Neural progenitor cell (in vitro differentiated cells): ENCODE measurements at regions not wholly inside any gene's neighbourhood (a gene's known extent, or its start where the extent isn't known, plus 50 kb on each side); places are given as distances from the start of the nearest gene placed in this dataset.
A peak's percentile ranks its signal among the peaks of the same experiment; 100 is the strongest.

ENCODE experiments used
- DNase-seq: peaks from one replicate; pipeline ENCODE4 v3.0.0-alpha.2; 2016; ENCODE audit warnings: low spot score
- H2AFZ ChIP-seq: fragments of 200-600 bp; sonication (generic); replicated peaks from 2 replicates; pipeline ENCODE4 v1.6.1; 2016; ENCODE audit warnings: antibody characterized with exemption
- H3F3A ChIP-seq: fragments of 200-600 bp; sonication (generic); 2 replicates; pipeline ENCODE4 v1.6.1; 2016; ENCODE audit warnings: antibody characterized with exemption, low read depth
- H3K27ac ChIP-seq: fragments of 200-600 bp; sonication (generic); 2 replicates; pipeline ENCODE4 v1.5.1; 2016; ENCODE audit warnings: mild to moderate bottlenecking
- H3K27me3 ChIP-seq: fragments of 200-600 bp; sonication (generic); 2 replicates; pipeline ENCODE4 v1.6.1; 2016; ENCODE audit warnings: mild to moderate bottlenecking, moderate library complexity
- H3K36me3 ChIP-seq: fragments of 200-600 bp; sonication (generic); 2 replicates; pipeline ENCODE4 v1.5.1; 2016
- H3K4me1 ChIP-seq: fragments of 200-600 bp; sonication (generic); 2 replicates; pipeline ENCODE4 v1.6.1; 2016; ENCODE audit warnings: mixed run types
- H3K4me2 ChIP-seq: fragments of 200-600 bp; sonication (generic); 2 replicates; pipeline ENCODE4 v1.6.1; 2016
- H3K4me3 ChIP-seq: fragments of 200-600 bp; sonication (generic); 2 replicates; pipeline ENCODE4 v1.5.1; 2016
- H3K79me2 ChIP-seq: fragments of 200-600 bp; sonication (generic); 2 replicates; pipeline ENCODE4 v1.6.1; 2016; ENCODE audit warnings: low read depth
- H3K9ac ChIP-seq: fragments of 200-600 bp; sonication (generic); 2 replicates; pipeline ENCODE4 v1.6.1; 2016
- H3K9me3 ChIP-seq: fragments of 200-600 bp; sonication (generic); 2 replicates; pipeline ENCODE4 v1.5.1; 2016; ENCODE audit warnings: low read depth
- H4K20me1 ChIP-seq: fragments of 200-600 bp; sonication (generic); 2 replicates; pipeline ENCODE4 v1.6.1; 2016; ENCODE audit warnings: low read depth
- H3K27ac Mint-ChIP-seq: 3 replicates; pipeline ENCODE4 v1.8.0; 2021; ENCODE audit warnings: mixed read lengths
- H3K27me3 Mint-ChIP-seq: 2 replicates; pipeline ENCODE4 v1.8.0; 2022; ENCODE audit warnings: low read depth, mild to moderate bottlenecking, inconsistent platforms, moderate library complexity, mixed read lengths; ENCODE audit not compliant: insufficient read depth
- H3K36me3 Mint-ChIP-seq: 3 replicates; pipeline ENCODE4 v1.8.0; 2021; ENCODE audit warnings: mixed read lengths
- H3K4me1 Mint-ChIP-seq: 3 replicates; pipeline ENCODE4 v1.8.0; 2021; ENCODE audit warnings: mixed read lengths
- H3K4me3 Mint-ChIP-seq: 3 replicates; pipeline ENCODE4 v1.8.0; 2021; ENCODE audit warnings: mild to moderate bottlenecking, moderate library complexity, mixed read lengths
- H3K9me3 Mint-ChIP-seq: 3 replicates; pipeline ENCODE4 v1.8.0; 2020; ENCODE audit warnings: mixed read lengths
- EZH2 ChIP-seq: fragments of 200-600 bp; sonication (generic); IDR thresholded peaks from 2 replicates; pipeline ENCODE4 v1.6.1; 2017; ENCODE audit warnings: antibody characterized with exemption, mild to moderate bottlenecking, moderate library complexity
- EZH2phosphoT487 ChIP-seq: fragments of 200-600 bp; sonication (generic); IDR thresholded peaks from 2 replicates; pipeline ENCODE4 v1.6.1; 2017; ENCODE audit warnings: antibody characterized with exemption
- TF ChIP-seq, protein P1 (sequence below): fragments of 200-600 bp; sonication (generic); IDR thresholded peaks from 2 replicates; pipeline ENCODE4 v1.5.1; 2017; ENCODE audit warnings: antibody characterized with exemption, mild to moderate bottlenecking

DNA sequence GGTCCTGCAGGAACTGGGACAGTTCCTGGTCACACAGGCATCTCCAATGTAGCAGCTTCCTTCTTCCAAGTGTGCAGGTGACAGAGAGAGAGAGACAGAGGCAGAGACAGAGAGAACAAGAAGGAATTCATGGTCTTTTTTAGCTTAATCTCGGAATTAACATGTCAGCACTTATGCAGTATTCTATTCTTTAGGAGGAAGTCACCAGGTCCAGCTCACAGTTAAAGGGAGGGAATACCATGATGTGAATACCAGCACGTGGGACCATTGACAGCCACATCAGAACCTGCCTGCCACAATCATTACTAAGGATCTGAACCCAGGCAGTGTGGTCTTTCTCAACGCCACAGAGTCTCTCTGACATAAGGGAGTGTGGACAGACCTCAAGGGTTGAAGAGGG, 341.6 kb downstream of the MN1 start:
- Histone ChIP-seq H3K4me1 (peaks cover 48% of the 10 kb centered on the region), H3F3A (peaks cover 40% of the 10 kb centered on the region), H3K4me3 (no peak overlapping the region), H3K9ac (no peak overlapping the region), H3K9me3 (no peaks in the 10 kb centered on the region), H4K20me1 (no peaks in the 10 kb centered on the region), H3K4me2 (peak overlapping the region; percentile 77), H3K79me2 (no peaks in the 10 kb centered on the region), H3K36me3 (no peaks in the 10 kb centered on the region), H3K27me3 (no peaks in the 10 kb centered on the region), H2AFZ (no peak overlapping the region), H3K27ac (peak overlapping the region; percentile 99)
- Mint-ChIP-seq H3K9me3 (peaks cover 9% of the 10 kb centered on the region), H3K4me3 (no peak overlapping the region), H3K27me3 (peaks cover 22% of the 10 kb centered on the region), H3K36me3 (no peaks in the 10 kb centered on the region), H3K4me1 (peaks cover 65% of the 10 kb centered on the region), H3K27ac (peak overlapping the region; percentile 21)
- no peak for DNase-seq
- TF ChIP-seq, protein P1, sequence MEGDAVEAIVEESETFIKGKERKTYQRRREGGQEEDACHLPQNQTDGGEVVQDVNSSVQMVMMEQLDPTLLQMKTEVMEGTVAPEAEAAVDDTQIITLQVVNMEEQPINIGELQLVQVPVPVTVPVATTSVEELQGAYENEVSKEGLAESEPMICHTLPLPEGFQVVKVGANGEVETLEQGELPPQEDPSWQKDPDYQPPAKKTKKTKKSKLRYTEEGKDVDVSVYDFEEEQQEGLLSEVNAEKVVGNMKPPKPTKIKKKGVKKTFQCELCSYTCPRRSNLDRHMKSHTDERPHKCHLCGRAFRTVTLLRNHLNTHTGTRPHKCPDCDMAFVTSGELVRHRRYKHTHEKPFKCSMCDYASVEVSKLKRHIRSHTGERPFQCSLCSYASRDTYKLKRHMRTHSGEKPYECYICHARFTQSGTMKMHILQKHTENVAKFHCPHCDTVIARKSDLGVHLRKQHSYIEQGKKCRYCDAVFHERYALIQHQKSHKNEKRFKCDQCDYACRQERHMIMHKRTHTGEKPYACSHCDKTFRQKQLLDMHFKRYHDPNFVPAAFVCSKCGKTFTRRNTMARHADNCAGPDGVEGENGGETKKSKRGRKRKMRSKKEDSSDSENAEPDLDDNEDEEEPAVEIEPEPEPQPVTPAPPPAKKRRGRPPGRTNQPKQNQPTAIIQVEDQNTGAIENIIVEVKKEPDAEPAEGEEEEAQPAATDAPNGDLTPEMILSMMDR: no peak
- TF ChIP-seq EZH2phosphoT487 (no peak), EZH2 (no peak)

DNA sequence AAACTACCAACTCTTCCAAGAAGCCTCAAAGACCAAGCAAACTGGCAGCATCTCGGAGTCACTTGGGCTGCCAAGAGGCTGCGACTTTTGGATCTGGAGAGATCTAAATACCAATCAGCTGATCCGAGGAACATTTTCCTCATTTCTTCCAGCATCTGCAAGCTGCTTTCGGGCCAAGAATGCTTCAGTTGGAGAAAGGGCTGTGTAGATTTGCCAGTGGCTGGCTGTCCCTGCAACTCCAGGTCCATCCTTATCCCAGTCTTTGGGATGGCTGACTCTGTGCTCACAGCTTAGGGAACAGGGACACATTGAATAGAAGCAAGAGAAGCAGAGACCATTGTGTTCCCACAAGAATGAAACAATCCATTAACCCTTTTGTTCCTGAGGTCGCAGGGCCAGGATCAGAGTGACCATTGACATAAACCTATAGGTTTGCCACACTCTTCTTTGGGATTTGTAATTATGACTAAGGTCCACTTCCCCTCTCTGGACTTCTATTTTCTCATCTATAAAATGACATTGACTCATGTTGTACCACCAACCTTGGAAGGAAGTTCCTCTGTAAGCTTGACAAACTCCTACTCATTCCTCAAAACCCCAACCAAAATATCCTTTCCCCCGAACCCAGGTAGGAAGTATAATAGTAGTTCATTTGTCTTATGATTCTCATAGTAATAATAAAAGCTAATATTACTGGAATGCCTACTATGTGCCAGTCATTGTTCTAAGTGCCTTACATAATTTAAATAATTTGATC, 340.8 kb downstream of the MN1 start:
- no peak overlapping the region for H3K9ac ChIP-seq
- H3K36me3 ChIP-seq: no peaks in the 10 kb centered on the region
- H3K4me3 Mint-ChIP-seq: peak overlapping the region; percentile 26
- TF ChIP-seq EZH2phosphoT487 (no peak), EZH2 (no peak)
- TF ChIP-seq, protein P1: no peak
- no peaks in the 10 kb centered on the region for H3K79me2 ChIP-seq
- H3K4me1 ChIP-seq: peaks cover 48% of the 10 kb centered on the region
- H3K4me1 Mint-ChIP-seq: peaks cover 58% of the 10 kb centered on the region
- H2AFZ ChIP-seq: no peak overlapping the region
- DNase-seq: peak; percentile 75
- peak overlapping the region; percentile 77 for H3K4me2 ChIP-seq
- H3K4me3 ChIP-seq: peak overlapping the region; percentile 3
- H3K27ac ChIP-seq: peak overlapping the region; percentile 99
- H4K20me1 ChIP-seq: no peaks in the 10 kb centered on the region
- no peaks in the 10 kb centered on the region for H3K9me3 ChIP-seq
- no peaks in the 10 kb centered on the region for H3K27me3 ChIP-seq
- peaks cover 24% of the 10 kb centered on the region for H3K27me3 Mint-ChIP-seq
- peaks cover 40% of the 10 kb centered on the region for H3F3A ChIP-seq
- H3K9me3 Mint-ChIP-seq: peaks cover 9% of the 10 kb centered on the region
- H3K36me3 Mint-ChIP-seq: no peaks in the 10 kb centered on the region
- H3K27ac Mint-ChIP-seq: peak overlapping the region; percentile 87

DNA sequence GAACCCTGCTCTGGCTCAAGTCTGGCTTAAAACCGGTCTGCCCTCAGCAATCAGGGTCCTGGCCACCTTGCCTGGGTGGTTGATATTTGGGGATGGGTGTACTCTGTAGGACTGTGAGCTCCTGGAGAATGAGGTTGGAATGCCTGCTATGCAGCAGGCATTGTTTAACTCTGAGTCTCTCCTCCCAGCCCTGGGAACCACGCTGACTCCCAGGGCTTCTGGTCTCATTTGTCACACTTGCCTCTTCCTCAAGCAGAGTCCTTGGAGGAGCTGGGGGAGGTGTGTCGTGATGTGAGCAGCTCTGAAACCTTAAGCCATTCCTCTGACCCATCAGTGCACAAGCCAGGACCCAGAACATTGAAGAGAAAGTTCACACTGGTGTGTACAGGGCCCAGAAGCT, 340.1 kb downstream of the MN1 start:
- H3K27me3 ChIP-seq: no peaks in the 10 kb centered on the region
- no peaks in the 10 kb centered on the region for H3K36me3 Mint-ChIP-seq
- H3K27ac Mint-ChIP-seq: peak overlapping the region; percentile 87
- no peak overlapping the region for H3K4me3 Mint-ChIP-seq
- no peaks in the 10 kb centered on the region for H3K36me3 ChIP-seq
- H3K4me1 Mint-ChIP-seq: peaks cover 55% of the 10 kb centered on the region
- H2AFZ ChIP-seq: no peak overlapping the region
- no peaks in the 10 kb centered on the region for H3K9me3 ChIP-seq
- H3F3A ChIP-seq: peaks cover 40% of the 10 kb centered on the region
- peak; percentile 90 for DNase-seq
- no peaks in the 10 kb centered on the region for H3K79me2 ChIP-seq
- peak overlapping the region; percentile 36 for H3K9ac ChIP-seq
- H3K27ac ChIP-seq: peak overlapping the region; percentile 99
- peaks cover 20% of the 10 kb centered on the region for H3K27me3 Mint-ChIP-seq
- peaks cover 48% of the 10 kb centered on the region for H3K4me1 ChIP-seq
- H3K9me3 Mint-ChIP-seq: peaks cover 9% of the 10 kb centered on the region
- TF ChIP-seq EZH2 (no peak), EZH2phosphoT487 (no peak)
- TF ChIP-seq, protein P1: no peak
- no peaks in the 10 kb centered on the region for H4K20me1 ChIP-seq
- peak overlapping the region; percentile 3 for H3K4me3 ChIP-seq
- peak overlapping the region; percentile 77 for H3K4me2 ChIP-seq
